DMS79 treated with DMSO at 0.1 percent for 48 hours (cell line): ENCODE measurements at regions not wholly inside any gene's neighbourhood (a gene's known extent, or its start where the extent isn't known, plus 50 kb on each side); places are given as distances from the start of the nearest gene placed in this dataset.

Source experiments
- DNase-seq: peaks from one replicate; lab custom pipeline; 2025; lab: John Stamatoyannopoulos, UW

DNA sequence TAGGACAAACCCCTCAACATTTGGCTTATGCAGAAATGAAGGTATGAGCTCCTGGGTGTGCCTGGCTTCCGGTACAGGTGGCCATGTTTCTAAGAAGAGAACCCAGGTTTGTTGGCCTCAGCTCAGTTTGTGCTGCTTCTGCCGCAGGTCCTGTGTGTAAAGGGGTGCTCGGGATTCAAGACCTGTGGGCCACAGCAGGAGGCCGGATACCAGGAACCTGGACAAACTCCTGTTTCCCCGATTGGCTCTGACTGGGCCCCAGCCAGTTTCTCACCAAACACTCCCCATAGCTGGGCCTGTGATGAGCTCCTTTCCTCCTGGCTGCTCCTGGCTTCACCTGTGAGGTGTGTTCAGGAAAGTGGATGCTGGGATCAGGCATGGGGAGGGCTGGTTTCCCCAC lies 271.2 kb upstream of the IRX2 start:
- no peak for DNase-seq

DNA sequence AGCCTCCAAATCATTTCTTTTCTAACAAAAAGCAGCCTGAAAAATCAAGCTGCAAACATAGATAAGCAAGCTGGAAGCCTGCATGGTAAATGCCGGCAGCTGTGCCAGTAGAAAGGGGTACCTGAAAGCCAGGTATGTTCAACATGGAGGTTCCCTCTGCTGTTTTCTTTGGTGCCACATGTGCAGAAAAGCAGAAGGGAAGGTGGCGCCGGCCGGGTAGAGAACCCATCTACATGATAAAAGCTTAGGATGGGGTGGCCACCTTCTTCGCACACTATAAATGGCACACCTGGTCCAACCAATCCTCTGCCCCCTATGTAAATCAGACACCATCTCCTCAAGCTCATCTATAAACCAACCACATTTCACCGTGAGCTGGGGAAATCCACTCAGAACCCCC lies 268.9 kb upstream of the IRX2 start:
- no peak for DNase-seq

DNA sequence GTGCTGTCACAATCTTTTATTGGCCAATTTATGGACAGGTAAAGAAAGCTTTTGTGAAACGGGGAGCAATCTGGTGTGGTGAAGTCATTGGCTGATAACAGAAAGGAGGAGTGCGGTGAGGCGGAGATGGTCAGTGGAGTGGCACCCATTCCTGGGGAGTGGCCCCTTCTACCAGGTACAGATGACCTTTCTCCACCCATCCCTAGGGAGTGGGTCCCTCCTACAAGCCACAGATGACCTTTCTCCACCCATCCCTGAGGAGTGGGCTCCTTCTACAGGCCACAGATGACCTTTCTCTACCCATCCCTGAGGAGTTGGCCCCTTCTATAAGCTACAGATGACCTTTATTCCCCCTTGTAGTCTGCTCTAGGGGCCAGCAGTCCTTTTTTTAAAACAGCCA lies 267.6 kb upstream of the IRX2 start:
- DNase-seq = no peak

DNA sequence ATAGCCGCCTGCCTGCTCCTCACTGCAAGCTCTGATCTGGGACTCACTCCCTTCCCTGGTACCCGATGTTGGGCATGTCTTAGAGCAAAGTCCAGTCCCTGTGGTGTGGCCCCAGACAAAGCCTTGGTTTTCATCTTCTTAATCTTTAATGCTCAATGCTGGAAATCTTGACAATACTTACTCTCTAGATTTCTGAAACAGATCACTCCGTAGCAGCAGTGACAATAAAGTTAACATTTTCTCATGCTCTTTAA lies 260.2 kb upstream of the IRX2 start:
- DNase-seq = no peak

DNA sequence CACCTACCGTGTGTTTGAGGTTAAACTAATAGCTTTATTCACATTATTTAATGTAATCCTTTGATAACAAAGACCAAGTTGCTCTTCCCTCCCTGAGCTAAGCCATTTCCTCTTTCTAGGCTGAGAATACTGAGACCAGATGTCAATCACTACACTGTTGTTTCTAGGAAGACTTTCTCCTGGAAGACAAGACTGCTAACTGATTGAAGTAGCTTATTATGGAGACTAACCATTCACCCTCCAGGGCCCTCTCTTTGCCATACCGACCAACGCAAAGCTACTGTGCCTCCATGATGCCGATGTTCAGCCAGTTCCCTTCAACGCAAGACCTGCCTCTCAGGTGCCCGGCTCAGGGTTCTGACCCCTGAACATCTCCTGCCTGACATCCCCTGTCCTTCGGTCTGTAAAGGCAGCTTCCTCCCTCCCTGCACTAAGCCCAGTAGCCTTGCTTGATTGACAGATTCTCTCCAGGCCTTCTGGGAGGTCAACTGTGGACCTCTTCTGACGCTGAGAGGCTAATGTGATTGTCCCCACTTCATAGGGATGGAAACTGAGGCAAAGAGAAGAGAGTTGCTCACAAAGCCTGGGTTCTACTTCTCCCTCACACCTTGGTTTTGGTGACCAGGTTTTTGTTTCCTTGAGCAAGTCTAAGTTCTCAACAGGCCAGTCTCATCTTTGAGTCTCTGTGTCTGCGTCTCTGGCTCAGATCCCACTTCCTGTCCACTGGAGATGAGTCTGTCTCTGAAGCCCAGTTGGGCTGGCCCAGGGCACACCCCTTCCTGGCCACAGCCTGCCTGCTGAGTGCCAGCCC lies 259.7 kb upstream of the IRX2 start:
- no peak for DNase-seq

DNA sequence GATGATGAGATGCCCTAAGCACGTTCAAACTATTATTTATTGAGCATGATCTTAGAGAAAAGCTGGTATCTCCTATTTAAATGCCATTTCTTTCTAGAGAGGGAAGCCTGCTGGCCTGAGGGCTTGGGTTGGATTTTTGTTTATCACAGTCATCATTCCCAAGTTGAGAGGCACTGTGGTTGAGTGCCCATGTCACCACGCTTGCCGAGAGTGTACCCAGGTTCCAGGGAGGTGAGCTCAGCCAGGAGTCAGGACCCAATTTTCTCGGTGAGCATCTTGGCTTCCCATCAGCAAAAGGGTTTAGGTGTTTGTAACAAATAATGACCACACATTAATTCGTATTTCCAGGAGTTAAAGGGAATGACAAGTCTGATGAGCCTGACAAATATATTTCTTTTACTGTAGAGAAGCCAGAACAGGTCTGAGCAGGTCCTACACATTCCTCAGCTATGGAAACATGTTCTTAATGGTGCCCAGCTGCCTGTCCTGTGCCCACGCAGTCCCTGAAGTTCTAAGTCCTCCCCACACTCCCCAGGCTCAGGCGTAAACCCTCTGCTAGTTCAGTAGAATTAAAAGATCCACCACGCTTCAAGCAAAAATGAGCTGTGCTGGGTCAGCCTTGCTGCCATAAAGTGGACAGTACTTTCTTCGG lies 258.9 kb upstream of the IRX2 start:
- no peak for DNase-seq

DNA sequence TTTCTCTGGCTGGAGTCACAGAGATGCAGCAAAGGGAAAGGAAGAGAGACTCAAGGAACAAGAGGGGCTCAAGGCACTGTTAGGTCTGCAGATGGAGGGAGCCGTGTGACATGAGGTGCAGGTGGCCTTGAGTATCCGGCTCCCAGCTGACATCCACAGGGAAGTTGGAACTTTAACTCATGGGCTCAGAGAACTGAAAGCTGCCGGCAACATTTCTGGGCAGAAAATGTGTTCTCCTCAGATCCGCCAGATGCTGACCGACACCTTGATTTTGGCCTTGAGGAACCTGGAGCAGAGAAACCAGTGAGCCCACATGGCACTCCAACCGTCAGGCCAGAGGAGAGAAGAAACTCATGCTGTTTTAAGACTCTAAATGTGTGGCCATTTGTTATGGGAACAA lies 258.1 kb upstream of the IRX2 start:
- no peak for DNase-seq

DNA sequence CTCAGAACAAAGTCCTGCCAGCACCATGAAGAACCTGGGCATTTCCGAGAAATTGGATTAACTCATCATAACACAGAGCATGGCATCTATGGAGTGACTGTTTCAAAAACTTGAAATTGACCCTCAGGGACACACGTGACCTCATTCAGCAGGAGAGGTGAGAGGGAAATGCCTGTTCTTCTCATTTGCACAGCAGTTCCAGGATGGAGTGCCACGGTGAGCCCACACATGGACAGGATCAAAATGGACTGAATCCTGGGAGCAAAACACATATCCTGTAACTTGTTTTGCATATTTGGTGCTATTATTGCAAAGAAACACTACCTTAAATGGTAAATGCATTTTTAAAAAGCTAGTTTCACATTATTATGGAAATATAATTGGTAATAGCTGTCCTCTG lies 256.1 kb upstream of the IRX2 start:
- no peak for DNase-seq

DNA sequence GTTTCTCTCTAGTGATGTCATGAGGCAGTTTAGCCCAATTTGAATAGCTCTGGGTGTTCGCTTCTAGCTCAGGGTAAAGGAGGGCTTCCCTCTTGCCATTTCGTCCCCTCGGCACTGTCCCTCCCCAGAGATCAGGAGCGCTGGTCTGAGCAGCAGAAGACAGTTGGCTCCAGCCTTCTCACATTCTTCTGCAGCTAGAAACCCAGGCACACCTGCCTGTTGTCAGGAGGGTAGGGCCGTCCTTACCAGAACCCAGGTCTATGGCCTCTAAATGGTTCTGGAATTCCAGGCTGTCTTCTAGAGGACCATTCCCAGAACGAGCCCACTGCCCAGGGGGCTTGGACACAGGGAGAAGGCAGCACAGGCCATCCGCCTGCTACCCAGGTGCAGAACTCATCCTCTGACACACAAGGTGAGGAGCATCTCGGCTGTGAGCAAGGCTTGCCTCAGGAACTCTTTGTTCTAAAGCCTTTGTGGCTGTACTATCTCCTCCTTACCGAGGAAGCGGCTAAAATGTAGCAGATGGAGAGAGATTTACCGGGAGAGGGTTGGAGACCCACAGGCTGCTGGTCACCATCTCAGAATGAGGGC lies 255.6 kb upstream of the IRX2 start:
- DNase-seq = no peak

DNA sequence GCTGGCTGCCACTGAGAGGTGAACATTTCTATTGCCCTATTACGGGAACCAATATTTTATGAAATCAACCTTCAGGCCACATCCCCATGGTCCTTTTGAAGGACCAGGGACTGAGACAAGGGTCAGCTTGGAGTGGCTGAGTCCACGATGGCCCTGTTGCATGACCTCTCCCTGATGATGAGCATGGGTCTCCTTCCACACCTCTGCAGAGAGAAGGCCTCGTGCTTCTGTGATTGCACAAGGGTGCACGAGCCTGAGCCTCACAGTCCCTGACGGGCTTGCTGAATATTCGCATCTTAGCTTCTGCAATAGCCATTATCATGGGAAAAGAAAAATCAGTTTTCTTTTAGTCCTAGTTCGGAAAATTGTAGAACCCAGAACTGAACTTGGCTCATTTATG lies 255.0 kb upstream of the IRX2 start:
- no peak for DNase-seq

DNA sequence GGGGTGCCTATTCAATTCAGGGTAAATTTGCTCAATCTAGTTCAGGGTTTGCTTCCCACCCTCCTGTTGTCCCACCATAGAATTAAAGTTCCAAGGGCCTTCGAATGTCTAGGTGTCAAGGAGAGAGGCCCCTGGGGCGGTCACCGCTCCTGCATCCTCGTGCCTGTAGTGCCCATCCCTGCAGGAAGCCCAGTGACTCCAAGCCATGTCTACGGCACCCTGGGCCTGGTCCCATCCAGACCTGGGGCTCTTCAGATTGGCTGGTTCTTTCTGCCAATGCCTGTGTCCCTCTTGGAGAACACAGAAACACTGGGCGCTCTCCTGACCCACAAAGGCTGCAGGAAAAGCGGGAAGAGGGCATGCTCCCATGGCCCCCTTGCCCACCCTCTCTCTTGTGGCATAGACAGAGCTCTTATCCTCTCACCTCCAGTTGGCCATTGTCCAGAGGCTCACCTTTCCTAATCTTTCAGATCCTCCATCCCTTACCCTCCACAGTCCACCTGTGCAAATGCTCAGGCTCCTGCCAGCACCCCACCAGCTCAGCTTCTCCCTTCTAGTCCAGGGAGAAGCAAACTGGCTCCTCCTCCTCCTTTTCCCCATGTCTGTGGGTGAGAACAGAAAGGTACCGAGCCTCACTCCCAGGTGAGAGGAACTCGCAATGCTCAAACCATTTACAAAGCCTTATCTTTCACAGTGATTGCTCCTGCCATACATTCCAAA lies 253.0 kb upstream of the IRX2 start:
- DNase-seq = no peak

DNA sequence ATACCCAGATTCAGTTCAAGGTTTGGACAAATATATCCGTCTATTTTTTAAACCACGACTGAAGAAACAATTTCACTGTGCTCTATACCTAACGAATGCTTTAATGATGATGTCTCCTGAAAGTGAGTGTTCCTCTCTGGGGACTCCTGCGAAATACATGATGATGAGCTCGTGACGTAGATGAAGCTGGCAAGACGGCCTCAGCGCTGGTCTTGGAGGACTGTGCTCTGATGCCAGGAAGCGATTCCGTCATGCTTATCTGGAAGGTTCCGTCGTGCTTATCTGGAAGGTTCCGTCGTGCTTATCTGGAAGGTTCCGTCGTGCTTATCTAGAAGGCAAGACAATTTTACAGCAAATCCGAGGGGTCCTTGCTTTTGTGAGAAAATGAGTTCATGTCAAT lies 250.8 kb upstream of the IRX2 start:
- no peak for DNase-seq

DNA sequence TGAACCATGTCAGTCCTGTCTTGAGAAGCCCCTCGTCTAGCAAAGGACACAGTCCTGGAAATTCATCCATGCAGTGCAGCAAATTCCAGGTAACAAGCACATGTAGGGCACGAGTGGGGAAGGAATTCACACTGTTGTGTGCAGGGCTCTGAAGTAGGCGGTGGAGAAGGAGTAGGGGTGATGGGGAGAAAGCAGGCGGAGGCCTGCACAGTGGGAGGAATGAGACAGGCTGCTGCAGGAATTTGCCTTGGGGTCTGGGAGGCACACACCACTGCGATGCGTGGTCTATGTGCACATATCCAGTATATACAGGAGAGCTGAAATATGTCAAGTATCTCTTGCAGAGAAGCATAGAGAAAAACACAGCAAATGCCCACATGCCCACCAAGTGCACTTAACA lies 249.2 kb upstream of the IRX2 start:
- no peak for DNase-seq

DNA sequence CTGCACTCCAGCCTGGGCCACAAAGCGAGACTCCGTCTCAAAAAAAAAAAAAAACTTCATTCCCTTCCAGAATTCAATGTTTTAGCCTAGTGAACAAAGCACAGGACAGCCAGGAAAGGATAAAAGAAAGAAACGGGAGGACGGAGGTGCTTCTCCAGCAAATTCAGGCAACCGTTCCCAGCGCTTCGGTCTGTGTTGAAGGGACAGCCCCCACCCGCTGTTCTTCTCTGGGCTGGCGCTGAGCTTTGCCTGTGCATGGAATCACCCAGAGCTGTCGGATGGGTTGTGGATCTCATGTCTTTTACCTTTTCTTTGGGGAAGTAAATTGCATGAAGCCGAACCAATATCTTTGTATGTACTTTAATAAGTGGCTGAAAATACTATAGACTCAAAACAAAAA lies 248.4 kb upstream of the IRX2 start:
- no peak for DNase-seq

DNA sequence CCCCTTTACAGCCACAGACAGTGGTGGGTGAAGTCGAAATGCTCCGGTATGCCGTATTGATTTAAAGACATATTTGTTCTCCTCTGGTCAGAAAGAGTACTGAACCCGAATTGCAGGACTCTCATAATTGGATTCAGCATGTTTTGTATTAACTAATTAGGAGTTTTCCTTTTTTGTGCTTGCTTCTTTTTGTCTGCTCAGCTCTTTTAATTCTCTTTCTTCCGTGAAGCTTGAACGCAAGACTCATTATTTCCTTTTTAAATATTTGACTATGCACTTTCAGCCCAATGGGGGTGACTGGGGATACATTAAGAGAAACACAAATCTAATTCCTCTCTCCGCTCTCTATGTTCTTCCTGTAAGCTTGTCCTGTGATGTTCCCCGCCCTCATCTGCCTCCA lies 246.6 kb upstream of the IRX2 start:
- DNase-seq = no peak

DNA sequence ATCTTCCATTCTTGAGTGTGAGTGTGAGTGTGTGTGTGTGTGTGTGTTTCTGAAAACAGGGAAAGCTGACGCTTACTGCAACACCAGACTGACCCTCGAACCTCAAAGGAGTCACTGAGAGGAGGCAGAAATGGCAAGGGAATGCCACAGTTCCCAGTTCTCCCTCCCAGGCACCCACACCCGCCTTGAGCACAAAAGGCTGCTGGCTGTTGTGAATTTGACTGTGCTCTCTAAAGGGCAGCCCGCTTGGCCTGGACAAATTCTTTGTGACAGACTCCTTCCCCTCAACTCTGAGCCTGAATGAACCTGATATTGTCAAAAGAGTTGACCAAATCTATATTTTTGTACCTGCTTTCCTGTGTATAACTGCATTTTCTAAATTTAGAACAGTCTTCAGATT lies 245.7 kb upstream of the IRX2 start:
- DNase-seq = no peak

DNA sequence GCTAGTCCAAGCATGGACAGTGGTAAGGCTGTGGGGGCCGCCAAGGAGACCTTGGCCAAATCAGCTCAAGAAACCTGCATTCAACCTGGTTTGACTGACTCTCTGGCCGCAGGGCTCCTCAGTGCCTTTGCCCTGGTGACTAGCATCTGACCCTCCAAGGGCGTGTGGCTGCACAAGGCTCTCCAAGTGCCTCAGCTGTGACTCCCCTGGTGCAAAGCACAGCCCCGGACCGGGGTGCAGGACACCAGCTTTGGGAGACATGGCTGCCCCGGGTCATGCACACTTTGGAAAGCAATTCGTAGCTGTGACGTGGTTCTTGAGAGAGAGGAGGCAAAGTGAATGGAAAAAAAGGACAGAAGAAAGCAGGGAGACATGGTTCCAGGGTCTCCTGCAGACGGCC lies 245.2 kb upstream of the IRX2 start:
- DNase-seq = no peak

DNA sequence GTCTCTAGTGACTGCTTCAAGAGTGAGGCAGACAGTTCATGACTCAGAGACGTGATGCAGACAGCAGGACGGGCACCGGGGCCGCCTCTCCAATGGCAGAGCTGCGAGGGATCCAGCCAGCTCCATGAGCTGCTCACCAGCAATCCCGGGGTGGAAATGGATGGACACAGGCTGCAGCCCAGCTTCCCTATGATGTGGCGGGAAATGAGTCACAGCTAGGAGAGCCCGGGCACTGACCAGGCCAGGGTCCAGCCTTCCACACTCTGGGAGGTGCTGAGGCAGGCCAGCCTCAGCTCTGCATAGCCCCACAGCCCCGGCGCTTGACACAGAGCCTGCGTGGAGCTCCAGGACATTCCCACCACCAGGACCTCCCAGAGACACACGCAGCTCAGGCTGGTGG lies 244.8 kb upstream of the IRX2 start:
- DNase-seq = no peak

DNA sequence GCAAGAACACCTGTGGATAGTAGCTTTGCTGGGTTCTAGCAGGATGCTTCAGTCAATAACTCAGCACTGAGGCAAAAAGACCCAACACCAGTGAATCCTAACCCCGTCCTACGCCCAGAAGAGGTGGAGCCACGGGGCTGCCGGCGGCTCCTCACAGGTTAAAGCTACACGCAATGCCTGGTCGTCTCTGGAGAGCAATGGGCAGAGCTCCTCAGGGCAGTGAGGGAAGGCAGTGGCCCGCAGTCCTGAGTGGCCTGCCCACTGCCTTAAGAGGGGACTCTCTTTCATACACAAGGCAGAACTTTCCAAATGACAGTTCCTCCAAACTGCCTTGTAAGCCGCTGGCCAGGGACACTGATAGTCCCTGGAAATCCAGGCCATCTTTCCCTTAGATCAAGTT lies 244.2 kb upstream of the IRX2 start:
- no peak for DNase-seq

DNA sequence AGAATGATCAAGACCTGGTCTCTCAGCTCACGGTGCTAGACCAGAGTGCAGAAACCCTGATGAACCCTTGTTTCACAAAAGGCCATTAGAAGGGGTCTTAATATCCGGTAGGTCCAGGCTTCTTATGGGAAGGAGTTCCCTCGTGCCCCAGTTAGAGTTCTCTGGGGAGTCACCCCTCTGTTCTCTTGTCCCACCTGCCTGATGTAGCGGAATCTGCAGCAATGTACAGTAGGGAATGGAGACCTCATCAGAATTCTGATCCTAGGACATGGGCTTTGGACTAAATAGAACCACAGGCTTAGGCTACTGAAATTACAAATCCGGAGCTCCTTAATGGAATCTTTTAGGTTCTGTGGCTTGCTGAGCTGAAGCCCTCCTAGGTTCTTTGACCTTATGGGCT lies 243.6 kb upstream of the IRX2 start:
- DNase-seq = no peak

DNA sequence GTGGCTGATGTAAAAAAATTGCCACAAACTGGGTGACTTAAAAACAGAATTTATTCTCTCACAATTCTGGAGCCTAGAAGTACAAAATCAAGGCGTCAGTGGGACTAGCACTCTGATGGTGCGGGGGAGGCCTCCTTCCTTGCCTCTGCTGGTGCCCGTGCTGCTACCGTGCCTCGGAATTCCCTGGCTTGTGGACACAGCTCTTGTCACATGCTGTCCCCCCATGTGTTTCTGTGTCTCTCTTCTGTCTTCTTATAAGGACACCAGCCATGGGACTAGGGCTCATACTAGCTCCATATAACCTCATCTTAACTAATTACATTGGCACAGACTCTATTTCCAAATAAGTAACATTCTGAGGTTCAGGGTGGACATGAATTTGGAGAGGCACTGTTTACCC lies 242.3 kb upstream of the IRX2 start:
- no peak for DNase-seq

DNA sequence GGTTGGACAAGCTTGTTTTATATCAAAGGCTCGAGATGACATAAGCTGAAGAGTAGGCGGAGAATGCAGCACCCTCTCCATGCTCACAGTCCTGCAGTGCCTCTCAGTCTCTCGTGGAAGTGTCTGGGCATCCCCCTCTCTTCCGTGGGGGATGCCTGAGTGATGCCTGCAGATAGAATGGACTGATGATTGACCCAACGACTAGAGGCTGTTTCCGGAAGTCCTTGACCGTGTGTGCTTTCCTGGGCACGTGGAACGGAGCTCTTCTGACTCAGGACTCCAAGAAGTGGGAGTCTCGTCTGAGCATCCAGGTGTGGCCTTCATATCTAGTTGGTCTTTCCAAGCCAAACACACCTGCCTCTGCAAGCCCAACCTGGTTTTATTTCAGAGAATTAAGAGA lies 241.8 kb upstream of the IRX2 start:
- no peak for DNase-seq

DNA sequence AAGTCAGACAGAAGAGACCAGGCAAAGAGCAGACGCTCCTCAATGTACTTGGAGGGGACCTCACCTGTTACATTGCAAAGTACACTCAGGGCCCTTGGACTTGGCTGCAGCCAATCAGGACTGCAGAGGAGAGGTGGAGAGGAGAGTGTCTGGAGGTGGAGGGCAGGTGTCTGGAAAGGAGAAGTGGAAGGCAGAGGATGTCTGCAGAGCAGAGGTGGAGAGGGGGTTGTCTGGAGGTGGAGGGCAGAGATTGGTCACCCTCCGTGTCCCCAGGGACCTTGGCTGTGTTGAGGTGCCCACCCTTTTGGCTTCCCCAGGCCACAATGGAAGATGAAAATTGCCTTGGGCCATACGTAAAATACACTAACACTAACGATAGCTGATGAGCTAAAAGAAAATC lies 241.3 kb upstream of the IRX2 start:
- DNase-seq = no peak
